ENCODE measurements at regions not wholly inside any gene's neighbourhood (a gene's known extent, or its start where the extent isn't known, plus 50 kb on each side); places are given as distances from the start of the nearest gene placed in this dataset.

DNA sequence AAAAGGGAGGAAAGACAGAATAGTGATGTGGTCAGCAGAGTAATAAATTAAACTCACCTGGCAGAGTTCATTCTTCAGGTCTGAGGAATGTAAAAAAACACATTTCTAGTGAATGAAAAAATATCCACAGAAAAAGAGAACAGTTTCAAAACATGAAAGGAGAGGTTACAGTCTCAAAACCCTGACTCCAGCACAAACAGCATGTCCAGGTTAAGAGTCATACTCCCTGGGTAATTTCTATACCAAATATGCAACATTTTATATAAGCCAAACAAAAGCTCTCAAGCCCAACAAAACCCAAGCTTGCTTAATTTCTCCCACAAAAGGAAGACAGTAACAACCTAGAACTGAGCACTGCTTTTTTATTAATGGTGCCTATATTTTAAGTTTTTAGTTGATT lies 173.0 kb downstream of the NTMT2 start:
- DNase-seq: no peak

DNA sequence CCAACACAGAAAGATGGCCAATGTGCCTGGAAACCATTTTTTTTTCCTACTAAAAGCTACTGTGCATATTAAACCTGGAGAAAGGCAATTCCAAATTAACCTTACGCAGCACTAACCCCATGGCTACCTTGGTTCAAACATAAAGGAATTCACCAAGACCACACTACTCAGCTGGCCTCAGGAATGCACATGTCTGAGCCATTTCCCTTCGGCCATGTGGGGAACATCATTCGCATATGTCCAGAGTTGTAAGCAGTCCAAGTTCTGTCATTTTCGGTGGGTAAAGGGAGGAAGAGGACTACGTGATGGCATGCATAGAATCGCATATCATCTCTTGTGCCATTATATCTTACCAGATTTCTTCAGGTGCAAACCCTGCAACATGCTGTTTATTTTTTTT lies 175.4 kb downstream of the NTMT2 start:
- DNase-seq: no peak

DNA sequence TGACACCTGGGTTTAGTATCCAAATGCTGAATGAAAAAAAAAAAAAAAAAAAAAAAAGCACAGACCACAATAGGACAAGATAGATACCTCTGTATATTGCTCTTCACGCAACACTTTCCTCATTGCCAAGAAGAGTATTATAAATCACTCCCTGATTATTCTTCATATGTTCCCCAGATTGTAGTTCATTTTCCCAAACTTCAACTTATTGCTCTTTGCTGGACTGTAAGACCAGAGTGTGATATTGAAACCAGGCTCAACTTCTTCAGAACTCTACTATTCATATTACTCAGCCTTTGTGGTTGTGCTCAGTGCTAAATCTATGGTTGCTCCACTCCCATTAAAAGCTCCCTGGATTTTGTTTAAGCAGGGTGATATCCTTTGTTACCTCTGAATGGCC lies 180.4 kb downstream of the NTMT2 start:
- DNase-seq: no peak

DNA sequence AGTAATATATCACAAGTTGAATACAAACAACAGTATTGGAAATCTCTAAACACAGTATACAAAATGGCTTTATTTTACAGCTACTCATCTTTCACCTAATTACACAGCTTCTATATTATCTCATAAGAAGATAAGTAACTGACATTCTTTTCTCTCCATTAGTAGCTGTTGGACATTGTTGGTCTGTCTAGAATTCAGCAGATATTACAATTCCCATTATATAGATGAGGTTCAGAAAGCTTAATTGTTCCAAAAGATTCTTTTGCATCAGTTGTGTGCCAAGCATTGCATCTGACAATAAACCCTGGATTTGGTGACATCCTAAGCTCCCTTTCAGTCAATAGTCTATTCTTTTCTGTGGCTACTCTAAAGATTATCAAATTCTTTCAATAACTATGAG lies 187.0 kb downstream of the NTMT2 start:
- no peak for DNase-seq

DNA sequence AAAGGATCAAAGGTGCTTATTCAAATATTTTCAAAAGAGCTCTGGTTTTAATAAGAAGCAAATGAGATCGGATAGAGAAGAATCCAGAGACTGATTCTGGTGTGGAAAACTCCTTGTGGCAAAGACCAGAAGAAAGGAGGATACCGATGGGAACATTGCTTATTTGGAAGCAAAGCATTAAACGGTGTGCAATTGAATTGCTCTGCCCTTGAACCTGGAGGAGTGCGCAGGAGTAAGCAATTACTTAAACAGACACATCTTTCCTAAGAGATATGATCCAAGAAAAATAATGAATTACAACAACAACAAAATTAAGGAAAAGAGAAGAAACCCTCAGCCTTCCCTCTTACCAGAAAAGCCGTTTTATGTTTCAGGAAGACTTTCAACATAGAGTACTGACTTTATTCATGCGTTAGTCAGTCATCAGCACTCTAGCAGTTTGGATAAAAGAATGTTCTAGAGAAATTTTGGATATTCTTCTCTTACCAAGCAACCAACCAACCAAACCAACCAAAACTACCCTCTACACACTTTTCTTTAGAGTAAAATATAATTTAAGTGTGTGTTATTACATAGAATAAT lies 191.7 kb downstream of the NTMT2 start:
- DNase-seq: no peak

DNA sequence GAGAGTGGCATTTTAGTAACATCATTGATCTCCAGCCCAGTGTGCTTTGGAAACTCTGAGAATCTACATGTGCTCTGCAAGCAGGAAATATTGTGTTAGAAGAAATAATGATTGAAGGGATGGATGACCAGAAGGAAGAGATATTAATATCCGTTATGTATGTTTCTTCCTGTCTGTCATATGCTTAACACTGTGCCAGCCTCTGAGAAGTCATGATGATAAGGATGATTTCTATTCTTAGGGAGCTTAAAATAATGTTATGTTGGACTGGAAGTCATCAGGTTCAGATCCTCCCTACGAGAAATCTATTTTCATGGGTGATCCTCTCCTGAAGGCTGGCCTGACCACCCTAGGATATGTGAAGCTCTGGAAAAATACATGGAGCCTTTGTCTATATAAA lies 192.4 kb upstream of the GORAB start:
- no peak for DNase-seq

DNA sequence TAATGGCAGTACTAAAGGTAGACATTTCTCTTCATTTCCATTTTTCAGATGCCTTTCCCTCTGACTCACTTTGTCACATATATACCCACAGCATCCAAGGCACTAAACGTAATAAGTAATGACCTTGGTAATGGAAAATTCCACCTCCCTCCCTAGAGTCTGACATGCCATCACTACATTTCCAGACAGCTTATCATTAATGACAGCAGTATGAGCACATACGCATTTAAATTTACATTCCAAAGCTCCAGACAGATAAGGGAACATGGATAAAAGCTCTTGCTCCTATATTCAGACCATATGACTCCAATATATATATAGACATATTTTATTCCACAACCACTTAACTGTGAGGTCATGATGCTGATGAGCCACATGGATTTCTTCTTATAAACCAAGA lies 191.7 kb upstream of the GORAB start:
- no peak for DNase-seq

DNA sequence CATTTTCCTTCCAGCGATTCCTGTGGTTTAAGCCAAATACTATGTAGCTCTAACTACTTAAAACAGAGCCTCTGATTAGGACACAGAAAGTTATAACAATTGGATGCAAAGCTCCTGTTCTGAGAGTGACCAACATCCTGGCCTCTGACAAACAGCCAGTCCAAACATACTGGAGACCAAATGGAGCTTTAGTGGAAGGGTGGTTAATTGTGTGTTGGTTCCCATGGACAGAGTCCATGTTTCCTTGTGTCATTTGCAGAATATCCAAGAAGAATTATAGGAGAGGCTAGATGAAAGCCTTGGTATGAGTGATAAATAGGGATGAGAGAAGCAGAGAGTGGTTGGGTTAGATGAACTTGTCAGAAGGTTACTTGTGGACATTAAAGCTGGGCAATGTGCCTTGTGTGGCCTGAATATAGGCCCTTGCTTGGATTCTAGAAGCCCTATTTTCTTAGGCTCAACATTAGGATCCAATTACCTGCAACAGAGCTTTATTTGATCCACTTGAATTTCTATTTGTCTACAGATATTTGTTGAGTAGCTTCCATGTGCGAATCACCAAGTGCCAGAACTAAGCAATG lies 180.5 kb upstream of the GORAB start:
- DNase-seq: no peak

DNA sequence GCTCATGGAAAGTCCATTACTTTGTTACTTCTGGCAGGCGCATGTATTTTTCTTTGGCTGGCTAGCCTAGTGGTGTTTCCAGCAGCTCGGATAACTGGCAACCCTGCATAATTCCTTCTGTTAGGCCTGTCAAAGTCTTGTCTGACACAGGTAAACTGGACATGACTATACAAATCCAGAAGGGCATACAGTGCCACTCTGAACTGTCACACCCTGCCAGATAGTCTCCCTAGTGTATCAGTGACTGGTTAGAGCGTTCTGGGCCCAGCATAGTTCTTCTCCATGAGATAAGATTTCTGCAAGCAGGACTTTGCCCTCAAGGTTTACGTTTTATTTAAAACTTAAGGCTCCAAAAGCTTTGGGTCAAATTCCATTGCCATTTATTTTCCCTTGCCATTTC lies 177.7 kb upstream of the GORAB start:
- no peak for DNase-seq

DNA sequence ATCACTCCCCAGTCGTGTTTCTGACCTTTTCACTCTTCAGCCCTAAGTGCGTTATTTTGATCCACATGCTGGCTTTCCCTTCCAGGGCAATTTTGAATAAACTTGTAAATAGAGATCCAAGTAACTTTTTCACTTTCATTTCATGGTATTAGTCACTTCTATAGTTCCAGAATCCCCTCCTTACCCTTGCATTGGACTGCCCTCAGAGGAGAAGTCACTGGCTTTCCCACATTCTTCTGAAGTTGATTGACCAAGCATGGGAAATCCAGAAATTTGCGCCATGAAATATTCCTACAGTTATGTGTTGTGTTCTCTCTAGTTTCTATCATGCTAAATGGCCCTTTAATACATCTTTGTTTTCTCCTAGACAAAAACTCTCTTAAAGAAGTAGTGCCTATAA lies 177.3 kb upstream of the GORAB start:
- no peak for DNase-seq

DNA sequence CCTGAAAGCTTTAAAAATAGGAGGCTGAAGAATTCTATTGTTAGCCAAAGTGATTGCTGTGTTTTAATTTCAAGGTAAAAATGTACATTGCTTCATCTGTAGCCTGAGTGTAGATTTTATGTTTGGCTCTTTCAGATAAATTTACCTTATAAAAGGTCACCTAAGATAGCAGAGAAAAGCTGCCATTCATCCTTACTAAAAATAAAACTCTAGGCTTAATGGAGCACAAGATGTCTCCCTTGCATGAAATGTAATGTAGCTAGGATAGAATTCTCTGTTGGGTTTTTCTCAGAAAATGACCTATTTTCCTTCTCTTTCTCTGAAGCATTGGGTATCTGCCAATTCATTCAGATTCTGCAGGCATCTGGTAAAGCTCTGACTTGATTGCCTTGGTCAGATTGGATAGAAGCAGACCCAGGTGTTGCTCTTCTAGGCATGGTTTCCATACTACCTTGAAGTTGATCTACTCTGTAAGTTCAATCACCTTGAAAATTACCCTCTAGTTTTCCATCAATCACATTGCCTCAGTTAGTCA lies 176.6 kb upstream of the GORAB start:
- no peak for DNase-seq

DNA sequence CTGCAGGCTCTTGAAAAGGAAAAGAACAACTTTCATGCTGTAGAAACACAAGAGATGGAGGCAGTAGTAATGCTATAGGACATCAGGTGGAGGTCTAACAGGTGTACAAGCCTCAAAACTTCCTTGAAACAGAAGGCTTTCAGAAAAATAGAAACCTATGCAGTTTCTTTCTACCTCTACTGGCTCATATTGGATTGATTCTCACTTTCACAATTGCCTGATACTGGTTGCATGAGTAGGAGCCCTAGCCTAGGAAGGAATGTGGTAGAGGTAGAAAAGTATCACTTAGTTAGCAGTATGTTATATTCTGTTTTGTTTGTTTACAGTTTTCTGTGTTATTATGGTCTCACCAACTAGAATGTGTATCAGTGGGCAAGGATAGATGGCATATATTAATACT lies 175.4 kb upstream of the GORAB start:
- DNase-seq: no peak

DNA sequence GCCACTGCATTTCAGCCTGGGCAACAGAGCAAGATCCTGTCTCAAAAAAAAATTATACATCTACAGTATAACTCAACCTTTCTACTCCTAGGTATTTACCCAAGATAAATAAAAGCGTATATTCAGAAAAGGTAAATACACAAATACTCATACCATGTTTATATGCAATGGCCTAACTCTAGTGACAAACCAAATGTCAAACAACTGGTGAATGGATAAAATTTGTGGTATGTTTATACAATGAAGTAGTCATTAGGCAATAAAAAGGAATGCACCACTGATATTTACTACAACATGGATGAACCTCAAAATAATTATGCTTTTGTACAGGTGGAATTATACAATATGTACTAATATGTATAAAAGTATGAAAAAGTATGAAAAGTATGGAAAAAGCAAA lies 174.2 kb upstream of the GORAB start:
- DNase-seq: no peak

DNA sequence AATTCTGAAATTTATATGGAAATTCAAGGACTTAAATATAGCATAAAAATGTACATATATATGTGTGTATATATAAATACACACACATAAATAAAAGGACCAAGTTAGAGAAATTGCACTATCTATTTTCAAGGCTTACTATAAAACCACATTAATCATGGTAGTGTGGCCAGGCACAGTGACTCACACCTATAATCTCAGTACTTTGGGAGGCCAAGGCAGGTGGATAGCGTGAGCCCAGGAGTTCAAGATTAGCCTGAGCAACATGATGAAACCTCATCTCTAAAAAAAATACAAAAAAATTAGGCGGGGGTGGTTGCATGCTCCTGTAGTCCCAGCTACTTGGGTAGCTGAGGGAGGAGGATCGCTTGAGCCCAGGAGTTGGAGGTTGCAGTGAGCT lies 171.4 kb upstream of the GORAB start:
- DNase-seq: no peak

DNA sequence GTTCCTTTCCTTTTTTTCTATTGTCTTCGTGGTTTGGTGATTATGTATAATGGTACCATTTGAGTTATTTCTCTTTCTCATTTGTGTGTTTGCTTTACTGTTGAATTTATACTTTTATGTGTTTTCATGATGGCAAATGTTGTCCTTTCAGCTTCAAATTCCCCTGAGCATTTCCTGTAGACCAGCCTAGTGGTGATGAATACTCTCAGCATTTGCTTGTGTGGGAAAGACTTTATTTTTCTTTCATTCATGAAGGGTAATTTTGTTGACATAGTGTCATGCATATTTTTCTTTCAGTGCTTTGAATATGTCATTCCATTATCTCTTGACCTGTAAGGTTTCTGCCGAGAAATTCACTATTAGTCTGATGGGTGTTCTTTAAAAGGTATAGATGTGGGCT lies 166.6 kb upstream of the GORAB start:
- DNase-seq: no peak

DNA sequence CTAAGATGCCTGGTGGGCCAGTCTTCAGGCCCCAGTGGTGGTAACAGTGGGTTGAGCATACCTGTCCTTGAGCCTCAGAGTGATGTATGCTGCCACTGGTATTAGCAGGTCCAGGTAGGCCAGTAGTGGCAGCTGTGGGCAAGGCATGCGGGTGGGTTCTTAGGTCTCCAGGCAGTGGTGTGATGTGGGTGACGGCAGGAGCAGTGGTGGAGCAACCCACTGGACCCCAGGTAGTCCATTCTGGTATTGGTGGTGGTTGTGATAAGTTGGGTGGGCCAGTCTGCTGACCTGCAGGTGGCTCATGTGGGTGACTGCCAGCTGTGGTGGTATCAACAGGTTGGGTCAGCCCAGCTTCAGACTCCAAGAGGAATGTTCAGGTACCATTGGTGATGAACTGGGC lies 165.0 kb upstream of the GORAB start:
- no peak for DNase-seq

DNA sequence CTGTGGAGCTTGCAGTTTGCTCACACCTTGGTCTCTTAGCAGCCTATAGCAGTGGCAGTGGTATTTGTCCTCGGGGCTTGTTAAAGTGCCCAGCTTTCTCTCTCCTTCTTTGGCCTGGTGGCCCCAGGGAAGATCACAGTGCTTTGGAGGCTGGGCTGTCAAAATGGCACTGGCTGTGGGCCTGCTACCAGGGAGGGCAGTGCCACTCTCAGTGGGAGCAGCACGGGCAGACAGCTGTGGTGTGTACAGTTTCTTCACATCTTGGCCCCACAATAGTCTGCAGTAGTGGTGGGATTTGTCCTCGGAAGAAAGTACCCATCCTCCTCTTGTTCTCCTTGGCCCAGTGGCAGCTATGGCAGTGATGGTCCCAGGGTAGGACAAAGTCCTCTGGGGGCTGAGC lies 164.4 kb upstream of the GORAB start:
- DNase-seq: no peak

DNA sequence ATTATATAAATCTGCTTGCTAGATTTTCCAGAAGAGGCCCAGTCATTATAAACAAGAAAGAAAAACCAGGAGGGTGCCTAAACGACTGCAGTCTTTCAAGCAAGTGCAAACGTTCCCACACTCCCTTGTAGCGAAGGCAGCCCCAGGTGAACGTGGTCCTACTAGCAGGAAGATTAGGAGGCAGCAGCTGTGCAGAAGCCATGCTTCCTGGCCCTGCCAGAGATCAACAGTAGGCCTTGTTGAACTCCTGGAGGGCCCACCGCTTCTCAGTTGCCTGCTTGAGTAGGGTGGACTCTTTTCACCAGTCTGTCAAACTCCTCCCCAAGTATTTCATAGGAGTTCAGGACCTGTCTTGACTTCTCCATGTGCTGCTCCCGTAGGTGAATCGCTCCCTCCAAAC lies 163.0 kb upstream of the GORAB start:
- DNase-seq: no peak

DNA sequence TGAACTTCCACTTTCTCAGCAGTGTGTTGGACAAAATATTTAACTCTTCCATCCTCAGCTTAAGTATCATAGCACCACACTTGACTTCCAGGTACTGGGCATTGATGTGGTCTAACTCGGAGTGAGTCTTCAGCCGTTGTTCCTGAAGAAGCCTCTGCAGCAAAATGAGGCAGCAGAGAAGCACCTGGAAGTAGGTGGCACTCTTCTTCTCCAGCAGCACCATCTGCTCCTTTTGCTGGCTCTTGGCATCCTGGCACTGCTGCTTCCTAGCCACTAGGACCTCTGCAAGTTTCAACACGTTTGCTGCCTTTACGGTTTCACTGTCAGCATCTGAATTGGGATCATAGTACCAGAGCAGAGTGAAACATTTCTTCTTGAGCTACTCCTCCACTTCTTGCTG lies 162.5 kb upstream of the GORAB start:
- DNase-seq: no peak

DNA sequence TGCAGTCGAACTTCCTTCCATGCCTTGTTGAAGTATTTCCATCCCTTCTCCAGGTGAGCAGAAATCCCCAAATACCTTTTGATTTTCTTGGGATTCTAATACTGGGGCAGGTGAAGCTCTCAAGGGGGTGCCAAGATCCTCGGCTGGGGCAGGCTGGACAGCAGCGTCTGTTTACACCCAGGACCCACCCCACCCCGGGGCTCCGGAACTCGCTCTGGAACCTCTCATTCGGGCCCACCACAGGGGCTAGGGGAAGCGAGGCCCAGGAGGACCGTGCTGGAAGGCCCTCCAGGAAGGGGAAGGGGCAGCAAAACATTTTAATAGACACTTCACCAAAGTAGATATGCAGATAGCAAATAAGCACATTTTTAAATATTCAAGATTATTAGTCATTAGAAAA lies 161.9 kb upstream of the GORAB start:
- DNase-seq: no peak

DNA sequence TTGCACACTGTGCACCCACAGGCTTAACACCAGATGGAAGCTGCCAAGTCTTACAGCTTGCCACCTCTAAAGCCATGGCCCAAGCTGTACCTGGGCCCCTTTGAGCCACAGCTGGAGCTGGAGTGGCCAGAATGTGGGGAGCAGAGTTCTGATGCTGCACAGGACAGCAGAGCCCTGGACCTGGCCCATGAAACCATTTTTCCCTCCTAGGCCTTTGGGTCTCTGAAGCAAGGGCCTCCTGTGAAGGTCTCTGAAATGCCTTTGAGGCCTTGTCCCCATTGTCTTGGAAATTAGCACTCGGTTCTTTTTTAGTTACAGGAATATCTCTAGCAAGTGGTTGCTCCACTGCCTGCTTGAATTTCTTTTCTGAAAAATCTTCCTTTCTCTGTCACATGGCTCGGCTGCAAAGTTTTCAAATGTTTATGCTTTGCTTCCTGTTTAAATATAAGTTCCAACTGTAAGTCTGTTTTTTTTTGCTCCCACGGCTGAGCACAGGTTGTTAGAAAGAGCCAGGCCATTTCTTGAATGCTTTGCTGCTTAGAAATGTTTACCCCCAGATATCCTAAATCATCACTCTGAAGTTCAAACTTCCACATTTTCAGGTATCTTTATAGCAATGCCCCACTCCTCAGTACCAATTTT lies 156.8 kb upstream of the GORAB start:
- DNase-seq: no peak

DNA sequence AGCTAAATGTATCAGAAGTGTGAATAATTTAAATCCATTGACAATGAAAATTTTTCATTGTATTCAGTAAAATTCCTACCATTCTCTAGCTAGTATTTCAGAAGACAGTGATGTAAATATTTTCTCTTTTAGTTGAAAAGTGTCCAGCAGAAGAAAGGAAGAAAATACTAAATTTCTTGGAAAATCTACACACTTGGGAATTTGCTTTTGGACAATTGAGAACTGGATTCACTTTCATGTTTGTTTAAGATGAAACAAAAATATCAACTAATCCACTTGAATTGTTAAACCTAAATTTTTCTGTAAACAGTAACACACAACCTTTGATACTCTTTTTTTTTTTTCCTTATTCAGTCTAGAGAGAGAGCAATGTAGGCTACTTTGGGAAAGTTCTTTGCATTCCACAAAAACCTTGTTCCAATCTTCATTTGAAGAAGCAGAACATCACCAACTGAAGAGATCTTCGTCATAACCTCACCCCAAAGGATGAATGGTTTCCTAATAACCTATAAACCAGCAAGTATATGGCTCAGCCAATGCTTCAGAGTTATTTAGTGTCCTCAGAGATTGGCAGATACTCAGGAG lies 155.1 kb upstream of the GORAB start:
- no peak for DNase-seq

DNA sequence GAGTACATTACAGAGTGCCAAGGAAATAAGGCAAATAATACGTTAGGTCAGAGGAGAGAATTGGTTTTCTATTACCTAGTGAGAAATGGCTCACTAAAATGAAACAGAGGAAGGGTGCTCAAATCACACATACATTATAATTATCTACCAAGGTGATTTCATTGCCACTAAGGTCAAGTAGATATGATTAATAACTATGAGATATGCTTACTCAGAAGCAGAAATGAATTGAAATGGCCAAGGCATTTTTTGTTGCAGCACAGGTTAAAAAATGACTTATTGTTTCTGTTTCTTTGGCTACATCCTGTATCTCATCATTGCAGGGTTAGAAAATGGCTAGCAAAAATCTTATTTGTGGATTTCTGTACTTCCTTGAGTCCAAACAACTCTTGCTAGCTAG lies 154.5 kb upstream of the GORAB start:
- no peak for DNase-seq

DNA sequence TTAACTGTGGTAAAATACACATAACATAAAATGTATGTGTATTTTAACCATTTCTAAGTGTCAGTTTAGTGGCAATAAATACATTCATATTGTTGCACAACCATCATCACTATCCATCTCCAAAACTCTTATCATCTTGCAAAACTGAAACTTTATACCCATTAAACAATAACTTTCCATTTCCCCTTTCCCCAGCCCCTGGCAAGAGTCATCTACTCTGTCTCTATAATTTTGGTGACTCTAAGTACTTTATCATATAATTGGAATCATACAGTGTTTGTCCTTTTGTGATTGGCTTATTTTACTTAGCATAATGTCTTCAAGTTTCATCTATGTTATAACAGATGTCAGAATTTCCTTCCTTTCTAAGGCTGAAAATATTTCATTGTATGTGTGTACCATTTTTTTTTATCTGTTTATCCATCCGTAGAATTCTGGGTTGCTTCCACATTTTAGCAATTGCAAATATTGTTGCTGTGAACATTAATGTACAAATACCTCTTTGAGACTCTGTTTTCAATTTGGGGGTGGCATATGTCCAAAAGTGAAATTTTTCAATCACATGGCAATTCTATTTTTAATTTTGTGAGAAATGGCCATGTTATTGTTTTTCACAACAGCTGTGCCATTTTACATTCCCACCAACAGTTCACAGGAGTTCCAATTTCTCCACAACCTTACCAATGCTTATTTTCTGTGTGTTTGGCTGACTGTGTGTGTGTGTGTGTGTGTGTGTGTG lies 153.9 kb upstream of the GORAB start:
- no peak for DNase-seq

Data from hematopoietic multipotent progenitor cell treated with erythropoietin and hydrocortisone succinate and interleukin-3 and kit ligand, for 8 days (in vitro differentiated cells).